NCI-H2081 treated with DMSO at 0.1 percent for 48 hours (cell line): ENCODE measurements at regions not wholly inside any gene's neighbourhood (a gene's known extent, or its start where the extent isn't known, plus 50 kb on each side); places are given as distances from the start of the nearest gene placed in this dataset.
"Not testable (repeated sequence)": the region's sequence is repeated elsewhere in the genome, so short reads cannot be mapped to it uniquely, and the experiment has no call there.

Experiments used
- DNase-seq: peaks from one replicate; lab custom pipeline; 2025; lab: John Stamatoyannopoulos, UW

DNA sequence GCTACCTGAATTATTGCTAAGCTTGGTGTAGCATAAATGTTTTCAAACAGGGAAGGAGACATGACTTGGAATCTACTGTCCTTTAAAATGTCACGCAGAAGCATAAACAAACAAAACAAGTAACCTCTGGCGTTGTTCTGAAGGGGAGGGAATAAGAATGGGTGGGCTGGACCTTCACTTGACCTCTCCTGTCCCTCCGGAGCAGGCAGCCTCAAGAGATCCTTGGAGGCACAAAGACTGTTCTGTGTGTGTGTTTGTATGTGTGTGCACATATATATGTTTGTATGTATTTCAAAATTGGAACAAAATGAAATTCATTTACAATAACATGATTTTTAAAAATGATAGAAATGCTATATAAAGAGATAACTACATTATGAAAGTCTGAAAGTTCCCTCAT, 91.3 kb upstream of the DCLK2 start:
- no peak for DNase-seq

DNA sequence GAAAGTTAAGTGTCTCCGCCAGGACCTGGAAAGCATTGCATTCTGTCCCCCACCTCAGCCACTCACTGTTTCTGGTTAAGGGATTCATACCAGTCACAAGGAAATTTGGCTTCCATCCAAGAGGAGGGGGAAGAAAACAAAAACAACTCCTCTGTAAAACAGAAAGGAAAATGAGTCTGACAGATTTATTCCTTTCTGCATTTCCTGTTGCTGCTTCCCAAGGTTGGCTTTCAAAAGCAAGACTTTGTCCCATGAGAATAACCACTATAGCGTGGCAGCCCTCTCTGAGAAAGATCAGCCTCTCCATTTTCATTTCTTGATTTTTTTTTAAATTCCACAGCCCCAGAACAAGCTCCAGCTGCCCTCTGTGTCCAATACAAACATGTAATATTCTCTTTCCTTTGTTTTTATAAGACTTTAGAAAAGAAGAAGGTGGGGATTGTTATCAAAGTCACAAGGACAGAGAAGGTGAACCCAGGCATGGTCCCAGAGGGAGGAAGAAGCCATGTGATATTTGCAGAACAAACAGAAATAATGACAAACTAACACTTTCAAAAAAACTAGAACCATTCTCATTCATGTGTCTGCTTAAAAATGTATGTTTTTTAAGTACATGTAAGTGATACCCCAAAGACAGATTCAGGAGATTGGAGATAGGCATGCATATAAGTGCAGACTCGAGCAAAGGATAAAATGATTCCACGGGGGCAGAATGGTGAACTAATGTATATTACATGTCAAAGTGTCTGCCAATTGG, 90.7 kb upstream of the DCLK2 start:
- no peak for DNase-seq

DNA sequence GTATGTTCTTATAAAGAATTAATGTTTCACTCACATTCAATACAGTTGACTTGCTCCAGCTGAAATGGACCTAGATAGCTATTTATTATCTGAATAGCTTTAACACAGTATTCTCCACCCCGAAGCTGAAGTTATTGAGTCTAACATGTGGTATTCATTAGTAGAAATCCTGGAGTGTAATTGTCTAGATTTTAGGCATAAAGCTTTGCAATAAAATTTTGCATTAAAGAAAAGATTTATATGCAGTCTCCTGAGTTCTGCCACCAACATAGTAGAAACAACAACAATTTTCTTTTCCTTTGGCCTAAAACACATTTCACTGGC, 90.2 kb upstream of the DCLK2 start:
- no peak for DNase-seq

DNA sequence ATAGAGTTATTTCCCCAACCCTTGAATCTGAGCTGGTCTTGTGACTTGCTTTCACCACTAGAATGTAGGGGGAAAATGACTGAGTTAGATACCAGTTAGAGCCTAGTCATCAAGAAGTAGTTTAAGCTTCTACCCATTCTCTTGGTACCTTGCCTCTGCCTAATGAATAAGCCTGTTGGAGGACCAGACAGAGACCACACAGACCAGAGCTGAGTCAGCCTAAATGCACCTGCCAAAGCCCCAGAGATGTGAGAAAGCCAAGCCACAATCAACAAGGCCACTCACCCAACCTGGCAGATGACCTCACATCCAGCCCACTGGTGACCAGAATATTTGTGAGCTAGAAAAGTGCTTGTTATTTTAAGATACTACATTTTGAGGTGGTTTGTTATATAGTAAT, 85.2 kb upstream of the DCLK2 start:
- no peak for DNase-seq

DNA sequence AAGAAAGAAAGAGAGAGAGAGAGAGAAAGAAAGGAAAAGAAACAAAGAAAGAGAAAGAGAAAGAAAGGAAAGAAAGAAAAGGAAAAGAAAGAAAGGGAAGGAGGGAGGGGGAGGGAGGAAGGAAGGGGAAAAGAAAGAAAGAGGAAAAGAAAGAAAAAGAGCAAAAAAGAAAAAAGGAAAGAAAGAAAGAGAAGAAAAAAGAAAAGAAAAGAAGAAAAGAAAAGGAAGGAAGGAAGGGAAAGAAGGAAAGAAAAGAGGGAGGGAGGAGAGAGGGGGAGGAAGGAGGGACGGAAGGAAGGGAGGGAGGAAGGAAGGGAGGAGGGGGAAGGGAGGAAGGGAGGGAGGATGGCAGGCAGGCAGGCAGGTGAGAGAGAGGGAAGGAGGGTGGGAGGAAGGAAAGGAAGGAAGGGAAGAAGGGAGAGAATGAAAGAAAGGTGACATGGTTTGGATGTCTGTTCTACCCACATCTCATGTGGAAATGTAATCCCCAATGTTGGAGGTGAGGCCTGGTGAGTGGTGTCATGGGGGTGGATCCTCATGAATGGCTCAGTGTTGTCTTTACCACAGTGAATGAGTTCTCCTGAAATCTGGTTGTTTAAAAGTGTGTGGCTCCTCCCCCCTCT, 83.0 kb upstream of the DCLK2 start:
- no peak for DNase-seq

DNA sequence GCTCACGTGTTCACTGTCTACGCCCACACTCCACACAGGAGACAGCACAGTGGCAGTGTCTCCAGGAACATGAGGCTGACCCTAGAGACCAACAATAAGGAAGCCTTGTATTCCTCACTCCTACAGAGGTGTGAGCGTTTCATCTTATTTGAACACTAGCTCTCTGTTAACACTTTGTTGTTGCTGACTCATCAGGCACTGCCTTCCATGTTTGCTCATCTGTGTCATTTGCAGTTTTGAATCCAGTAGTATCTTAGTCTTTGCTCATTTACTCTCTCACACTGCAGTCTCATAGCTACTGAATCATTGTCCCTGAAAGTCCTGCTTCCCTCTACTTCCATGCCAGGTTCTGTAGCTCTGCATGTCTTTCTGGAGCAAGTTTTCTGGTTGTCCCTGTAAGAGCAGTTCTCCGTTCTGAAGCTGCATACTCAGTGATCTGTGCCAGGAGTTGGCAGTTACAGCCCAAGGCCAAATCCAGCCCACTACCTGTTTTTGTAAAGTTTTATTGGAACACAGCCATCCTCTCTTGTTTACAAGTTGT, 80.3 kb upstream of the DCLK2 start:
- no peak for DNase-seq

DNA sequence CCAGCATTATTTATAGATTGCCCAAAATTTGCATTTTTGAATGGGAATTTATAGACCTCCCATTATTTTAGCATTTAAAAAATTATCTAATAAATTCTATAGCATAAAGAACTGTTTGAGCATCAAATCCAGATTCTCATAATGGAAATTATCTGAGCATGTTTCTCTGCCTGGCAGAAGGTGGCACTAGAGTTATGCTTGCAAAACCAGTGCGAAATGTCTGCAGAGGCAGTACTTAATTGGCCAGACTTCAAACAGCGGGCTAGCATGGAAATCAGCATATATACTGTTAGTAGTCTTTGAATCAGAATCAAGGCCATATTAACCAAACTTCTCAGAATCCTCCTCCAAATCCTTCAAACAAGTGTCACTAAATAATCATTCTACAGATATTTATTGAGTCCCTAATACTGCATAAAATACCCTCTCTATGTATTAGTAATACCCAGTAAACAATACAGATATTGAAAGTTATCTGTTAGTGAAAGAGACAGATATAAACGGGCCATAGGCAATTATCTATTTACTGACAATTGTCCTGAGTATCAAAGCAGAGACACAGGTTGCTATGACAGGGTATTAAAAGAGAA, 78.7 kb upstream of the DCLK2 start:
- DNase-seq, result peak; percentile 22

DNA sequence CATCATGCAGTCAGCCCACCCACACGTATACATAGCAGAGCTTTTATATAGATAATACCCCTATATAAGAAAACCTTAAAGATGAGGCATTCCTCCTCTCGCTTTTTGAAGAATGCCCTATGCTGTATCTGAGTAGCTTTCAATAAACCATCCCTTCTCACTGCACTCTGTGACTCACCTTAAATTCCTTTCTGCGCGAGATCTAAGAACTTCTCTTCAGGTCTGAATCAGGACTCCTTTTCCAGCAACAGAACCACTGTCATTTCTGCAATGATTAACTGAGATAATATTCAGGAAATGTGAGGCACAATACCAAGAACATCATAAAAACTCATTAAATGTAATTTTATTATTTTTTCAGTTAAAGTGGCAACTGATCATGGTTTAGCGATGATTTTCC, 76.4 kb upstream of the DCLK2 start:
- DNase-seq, result no peak

DNA sequence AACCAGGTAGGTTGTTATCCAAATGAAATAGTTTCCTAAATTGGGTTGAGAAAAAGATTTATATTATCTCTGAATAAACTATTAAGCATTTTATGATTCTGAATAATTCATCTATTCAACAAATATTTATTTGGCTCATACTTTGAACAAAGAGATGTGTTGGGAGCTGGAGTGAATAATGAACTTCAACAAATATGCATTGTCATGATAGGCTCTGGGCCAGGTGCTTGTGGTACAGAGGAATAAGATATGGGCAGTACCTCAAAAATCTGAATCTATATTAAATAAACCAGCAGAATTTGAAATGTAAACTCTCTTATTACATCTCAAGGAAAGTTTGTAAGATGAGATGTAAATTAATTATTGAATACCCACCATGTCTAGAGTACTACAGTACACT, 75.7 kb upstream of the DCLK2 start:
- no peak for DNase-seq

DNA sequence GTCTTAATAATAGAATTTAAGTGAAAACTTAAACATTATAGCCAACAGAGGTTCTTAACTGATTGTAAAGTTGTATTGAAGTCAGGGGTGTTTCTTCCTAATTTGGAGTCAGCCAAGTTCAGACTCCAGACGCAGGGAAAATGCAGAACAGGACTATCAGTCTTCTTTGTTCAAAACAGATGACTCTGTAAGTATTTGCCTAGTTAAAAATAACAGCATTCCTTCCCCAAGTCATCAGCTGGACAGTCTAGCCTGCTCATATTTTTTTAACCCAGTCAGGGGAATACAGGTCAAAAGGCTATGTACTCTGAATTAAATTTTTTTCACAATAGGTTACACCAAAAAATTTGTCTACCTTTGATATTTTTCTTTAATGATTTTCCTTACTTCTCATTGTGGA, 73.8 kb upstream of the DCLK2 start:
- no peak for DNase-seq

DNA sequence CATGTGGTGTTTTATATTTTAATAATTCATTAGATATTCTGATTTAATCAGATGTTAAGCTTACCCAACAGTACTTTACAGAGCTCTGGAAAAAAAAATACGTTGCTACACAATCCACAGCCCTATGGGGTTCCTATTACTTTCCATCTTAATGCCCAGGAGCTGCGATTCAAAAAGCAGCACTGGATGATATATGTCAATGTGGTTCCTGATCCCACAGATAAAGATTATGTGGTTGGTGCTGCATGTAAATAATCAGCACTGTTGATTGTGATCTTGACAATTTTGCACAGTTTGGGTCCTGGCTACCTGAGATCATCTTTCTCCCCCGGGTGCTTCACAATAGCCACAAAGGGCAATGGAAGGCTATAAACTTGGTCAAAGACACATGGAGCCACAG, 72.7 kb upstream of the DCLK2 start:
- no peak for DNase-seq

DNA sequence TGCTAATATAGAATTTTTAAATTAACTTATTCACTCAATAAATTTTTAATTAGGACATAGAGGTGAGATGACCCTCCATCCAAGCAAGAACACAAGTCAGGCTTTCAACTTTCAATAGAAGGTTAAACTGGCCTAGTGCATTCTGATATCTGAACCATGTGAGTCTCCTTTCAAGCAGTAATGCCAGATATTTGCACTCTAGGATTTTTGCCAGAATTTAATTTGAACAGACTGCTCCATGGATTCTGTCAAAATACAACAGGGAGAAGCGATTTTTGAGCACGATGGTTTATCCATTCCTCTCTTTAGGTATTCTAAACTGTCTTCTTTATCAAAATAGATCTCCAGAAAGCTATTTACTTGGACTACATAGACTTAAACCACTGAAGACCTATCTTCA, 72.0 kb upstream of the DCLK2 start:
- no peak for DNase-seq

DNA sequence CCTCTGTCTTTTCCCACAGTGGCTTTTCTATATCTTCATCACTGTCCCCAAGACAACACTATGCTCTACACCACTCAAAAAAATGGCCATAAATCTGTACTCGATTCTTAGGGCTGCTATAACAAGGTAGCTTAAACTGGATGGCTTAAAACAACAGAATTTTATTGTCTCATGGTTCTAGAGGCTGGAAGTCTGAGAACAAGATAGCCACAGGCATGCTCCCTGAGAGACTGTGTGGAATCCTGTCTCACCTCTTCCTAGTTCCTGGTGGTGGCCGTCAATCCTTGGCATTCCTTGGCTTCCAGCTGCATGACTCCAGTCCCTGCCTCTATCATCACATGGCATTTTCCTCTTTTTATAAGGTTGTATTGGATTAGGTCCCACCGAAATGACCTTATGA, 70.7 kb upstream of the DCLK2 start:
- DNase-seq, result no peak

DNA sequence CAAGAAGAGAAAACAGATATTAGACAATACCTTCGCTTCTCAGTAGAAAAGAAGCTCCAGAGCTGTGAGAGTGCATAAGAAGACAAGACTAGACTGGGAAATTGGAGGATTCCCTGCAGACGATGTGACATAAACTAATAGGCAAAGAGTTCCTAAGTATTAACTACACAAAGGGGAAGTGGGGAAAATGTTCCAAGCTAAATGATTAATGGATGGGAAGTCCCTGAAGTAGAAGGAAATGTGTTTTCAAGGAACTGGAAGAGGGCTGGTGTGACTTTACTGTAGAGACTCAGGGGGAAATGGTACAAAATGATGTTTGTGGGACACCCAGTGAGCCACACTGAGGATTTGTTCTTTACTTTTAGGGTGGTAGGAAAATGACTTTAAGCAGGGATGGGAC, 69.7 kb upstream of the DCLK2 start:
- no peak for DNase-seq

DNA sequence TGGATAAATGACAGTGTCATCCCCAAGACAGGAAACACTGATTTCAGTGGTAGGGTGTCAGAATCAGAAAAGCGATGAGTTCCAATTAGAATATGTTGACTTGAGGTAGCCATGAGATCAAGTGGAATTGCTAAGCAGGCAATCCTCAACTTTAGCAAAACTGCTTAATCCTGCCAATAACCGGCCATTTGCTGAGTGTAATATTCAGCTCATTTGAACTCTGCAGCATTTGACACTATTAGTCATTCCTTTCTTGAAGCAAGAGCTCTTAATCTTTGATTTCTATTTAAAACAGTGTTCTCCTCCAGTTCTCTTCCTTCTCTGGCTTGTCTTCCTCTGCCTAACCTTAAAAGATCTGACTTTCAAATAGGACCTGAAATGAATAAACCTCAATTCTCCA, 68.7 kb upstream of the DCLK2 start:
- no peak for DNase-seq

DNA sequence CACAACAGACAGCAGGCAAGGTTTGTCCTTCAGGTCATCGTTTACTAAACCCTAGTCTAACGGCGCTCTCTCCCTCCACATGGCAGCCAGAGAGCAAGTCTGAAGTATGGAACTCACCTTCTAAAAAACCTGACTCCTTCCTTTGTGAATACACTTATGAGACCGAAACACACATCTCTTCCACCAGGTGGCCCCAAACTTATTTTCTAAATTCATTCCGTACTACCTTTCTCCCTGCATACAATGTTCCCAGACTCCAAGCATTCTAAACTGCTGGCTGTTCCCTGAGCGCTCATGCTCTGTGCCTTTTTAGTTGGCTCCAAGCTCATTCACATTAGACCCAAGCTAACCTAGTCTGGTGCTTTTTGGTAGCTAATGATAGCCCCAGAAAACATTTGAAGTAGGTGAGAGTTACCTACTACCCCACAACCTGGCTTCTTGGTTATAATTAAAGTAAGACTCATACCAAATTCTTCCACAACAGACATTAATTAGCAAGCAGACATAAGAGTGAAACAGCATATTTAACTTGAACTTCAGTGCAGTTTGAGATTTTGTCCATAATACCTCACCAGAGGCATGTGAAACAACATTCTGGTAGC, 67.6 kb upstream of the DCLK2 start:
- DNase-seq, result peak; percentile 9

DNA sequence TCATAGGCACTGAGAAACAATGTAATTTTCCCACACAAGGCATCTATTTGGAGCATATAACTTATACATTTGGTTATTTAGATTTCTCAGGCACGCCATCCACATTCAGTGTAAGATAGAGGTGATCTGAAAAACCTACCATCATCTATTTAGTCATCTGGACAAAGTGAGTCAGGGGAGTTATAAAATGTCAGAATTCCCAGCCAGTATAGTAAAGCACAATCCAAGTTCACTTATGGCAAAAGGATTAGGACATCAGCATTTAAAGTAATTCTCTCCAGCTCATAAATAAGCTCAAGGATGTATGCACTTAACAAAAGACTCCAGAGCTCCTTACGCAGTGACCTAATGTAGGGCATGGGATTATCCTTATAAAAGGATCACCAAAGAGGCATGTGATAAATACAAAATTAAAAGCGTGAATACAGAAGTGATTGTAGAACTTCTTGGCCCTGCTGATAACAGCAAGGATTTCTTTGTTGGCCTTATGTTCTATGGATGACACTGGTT, 65.3 kb upstream of the DCLK2 start:
- no peak for DNase-seq

DNA sequence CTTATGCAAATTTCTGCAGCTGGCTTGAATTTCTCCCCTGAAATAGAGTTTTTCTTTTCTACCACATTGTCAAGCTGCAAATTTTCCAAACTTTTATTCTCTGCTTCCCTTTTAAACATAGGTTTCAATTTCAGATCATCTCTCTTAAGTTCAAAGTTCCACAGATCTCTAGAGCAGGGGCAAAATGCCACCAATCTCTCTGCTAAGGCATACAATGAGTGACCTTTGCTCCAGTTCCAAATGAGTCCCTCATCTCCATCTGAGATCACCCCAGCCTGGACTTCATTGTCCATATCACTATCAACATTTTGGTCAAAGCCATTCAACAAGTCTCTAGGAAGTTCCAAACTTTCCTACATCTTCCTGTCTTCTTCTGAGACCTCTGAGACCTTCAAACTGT, 62.3 kb upstream of the DCLK2 start:
- DNase-seq, result not testable (repeated sequence)

DNA sequence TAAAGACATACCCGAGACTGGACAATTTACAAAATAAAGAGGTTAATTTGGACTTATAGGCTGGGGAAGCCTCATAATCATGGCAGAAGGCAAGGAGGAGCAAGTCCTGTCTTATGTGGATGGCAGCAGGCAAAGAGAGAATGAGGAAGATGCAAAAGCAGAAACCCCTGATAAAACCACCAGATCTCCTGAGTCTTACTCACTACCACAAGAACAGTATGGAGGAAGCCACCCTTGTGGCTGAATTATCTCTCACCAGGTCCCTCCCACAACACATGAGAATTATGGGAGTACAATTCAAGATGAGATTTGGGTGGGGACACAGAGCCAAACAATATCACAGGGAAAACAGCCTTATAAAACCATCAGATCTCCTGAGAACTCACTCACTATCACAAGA, 61.6 kb upstream of the DCLK2 start:
- DNase-seq, result not testable (repeated sequence)

DNA sequence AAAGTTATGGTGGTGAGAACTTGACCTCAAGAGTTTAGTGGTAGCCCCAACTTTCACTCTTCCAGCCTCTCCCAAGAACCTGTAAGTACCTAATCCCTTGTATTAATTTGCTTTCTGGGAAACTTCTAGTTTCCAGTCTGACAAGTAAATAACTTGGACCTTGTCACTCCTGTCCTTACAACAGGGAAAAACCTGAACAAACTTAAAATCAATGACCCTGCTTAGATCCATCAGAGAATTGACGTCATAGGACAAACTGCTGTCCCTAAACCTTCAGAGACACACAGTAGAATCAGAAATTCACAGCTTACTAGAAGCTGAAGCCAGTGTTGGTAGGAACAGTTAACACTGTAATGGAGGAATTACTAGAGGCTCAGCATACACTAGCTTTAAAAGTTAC, 60.0 kb upstream of the DCLK2 start:
- no peak for DNase-seq

DNA sequence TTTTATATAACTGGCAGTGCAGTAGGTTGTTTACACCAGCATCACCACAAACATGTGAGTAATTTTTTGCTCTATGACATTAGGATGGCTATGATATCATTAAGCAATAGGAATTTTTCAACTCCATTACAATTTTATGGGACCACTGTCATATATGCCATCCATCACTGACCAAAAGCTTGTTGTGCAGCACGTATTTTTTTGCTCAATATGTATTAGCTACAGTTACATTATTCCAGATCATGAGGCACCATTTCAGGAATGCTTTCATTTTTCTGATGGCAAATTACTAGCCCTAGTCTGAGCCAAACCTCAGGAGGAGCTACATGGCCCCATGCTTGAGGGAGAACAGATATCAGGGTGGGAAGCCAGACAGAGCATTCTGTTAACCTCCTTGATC, 56.8 kb upstream of the DCLK2 start:
- DNase-seq, result no peak

DNA sequence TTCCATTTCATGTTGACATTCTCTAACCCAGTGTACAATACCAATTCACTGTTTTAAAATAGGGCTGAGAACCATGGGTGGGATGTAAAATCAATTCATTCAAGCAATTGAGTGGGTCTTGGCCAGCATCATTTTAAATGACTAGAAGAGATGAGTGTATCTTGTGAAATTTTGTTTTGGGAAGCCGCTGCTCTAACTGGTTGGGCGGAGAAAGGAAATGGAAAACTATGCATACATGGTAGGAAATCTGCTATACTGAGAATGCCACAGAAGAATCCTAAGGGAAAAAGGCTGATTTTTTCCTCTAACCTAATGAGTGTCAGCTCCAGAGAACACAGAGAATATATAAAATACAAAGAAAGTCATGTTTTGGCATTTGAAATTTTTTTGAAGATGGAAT, 54.8 kb upstream of the DCLK2 start:
- DNase-seq, result no peak

DNA sequence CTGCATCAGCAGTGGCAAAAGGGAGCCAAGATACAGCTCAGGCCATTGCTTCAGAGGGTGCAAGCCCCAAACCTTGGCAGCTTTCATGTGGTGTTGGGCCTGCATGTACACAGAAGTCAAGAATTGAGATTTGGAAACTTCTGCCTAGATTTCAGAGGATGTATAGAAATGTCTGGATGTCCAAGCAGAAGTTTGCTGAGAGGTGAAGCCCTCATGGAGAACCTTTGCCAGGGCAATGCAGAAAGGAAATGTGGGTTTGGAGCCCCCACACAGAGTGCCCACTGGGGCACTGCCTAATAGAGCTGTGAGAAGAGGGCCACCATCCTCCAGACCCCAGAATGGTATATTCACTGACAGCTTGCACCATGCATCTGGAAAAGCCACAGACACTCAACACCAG, 51.3 kb upstream of the DCLK2 start:
- DNase-seq, result not testable (repeated sequence)
